Tongue (tissue), 2 donors: ENCODE measurements at regions not wholly inside any gene's neighbourhood (a gene's known extent, or its start where the extent isn't known, plus 50 kb on each side); places are given as distances from the start of the nearest gene placed in this dataset. TPM values are rescaled to one million over a fixed set of nuclear protein-coding genes. Genes with fewer than 3 reads are reported as not detected.

Source experiments
- DNase-seq: peaks from one replicate; pipeline ENCODE4 v3.0.0-alpha.2; 2015
- small RNA-seq: library from RNA; depleted of rRNA; stranded (forward); fragments of <200 nt; gene quantifications from one replicate; pipeline ENCODE3, GENCODE V24; 2014; ENCODE audit warnings: low replicate concordance

DNA sequence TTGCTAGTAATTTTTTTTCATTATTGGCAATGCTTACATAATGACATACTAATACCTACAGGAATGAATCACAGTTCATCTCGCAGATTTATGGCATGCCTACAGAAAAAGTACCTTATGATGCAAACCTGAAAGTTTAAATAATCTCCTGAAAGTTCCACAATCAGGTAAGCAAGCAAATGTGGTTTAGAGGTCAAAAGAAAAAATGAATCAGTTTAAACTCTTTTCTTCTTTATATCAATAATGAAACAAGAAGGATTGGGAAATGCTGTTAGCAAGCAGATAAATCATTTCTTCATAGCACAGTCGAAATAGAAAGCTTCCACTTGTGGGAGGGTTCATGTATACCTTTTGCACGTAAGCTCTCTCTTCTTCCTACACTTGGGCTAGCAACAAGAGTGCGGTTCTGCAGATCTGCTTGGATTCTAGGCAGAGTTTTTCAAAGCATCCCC lies 53.7 kb upstream of the MTPN start:
- DNase-seq: no peak

DNA sequence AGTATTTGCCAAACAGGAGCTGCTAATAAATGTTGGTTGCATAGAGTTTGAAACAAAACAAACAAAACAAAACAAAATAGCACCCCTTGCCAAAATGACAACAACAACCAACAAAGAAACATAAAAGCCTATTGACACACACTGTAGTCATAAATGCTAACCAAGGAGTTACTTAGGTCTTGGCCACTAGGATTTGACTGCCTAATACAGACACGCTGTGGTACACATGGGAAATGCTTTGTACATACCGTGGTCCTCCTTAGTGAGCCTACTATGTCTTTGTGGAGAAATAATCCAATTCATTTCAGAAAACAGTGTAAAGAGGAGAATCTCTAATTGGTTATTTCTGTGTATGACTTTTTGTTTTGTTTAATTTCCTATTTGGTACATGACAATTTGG lies 53.2 kb upstream of the MTPN start:
- DNase-seq: no peak

DNA sequence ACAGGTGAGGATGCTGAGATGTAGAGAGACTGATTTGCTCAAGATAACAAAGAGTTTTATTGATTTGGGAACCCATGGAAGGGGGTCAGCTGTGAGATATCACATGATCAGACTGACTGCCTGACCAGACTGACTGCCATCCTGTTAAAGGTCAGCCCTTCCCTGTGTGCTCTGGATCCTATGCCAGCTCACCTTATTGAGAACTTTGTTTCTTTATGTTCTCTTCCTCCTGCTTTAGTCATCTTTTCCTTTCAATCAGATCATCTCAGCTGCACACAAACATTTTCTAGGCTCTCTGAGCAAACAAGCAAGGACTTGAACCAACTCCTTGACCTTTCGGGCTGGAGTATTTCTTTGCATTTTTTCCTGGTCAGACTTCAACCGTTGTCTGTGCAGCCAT lies 50.0 kb upstream of the MTPN start:
- no peak for DNase-seq

Small RNAs in the stretch of these regions (small RNA-seq; reads per million reads assigned to genes)
- not detected for gene RF00019
